CD4-positive, alpha-beta T cell treated with Interferon gamma for 1 hour (primary cell): ENCODE measurements at regions not wholly inside any gene's neighbourhood (a gene's known extent, or its start where the extent isn't known, plus 50 kb on each side); places are given as distances from the start of the nearest gene placed in this dataset.

ENCODE experiments used
- DNase-seq: peaks from one replicate; pipeline ENCODE4 v3.0.0-alpha.2; 2020

- DNase-seq: no peak
Measured at GRCh38 chr13:34257966-34258365, 440.0 kb downstream of the RFC3 start.

GRCh38 chr13:34258646-34259386 is 440.9 kb downstream of the RFC3 start:
- DNase-seq: no peak

- no peak for DNase-seq
Measured at GRCh38 chr13:34263681-34264080, 445.7 kb downstream of the RFC3 start.

GRCh38 chr13:34265046-34265679 is 447.2 kb downstream of the RFC3 start:
- DNase-seq: no peak

- no peak for DNase-seq
Measured at GRCh38 chr13:34276764-34277163, 458.8 kb downstream of the RFC3 start.

GRCh38 chr13:34277936-34278335 is 460.0 kb downstream of the RFC3 start:
- DNase-seq: no peak

GRCh38 chr13:34278780-34279179 is 460.8 kb downstream of the RFC3 start:
- no peak for DNase-seq

GRCh38 chr13:34290661-34291060 is 472.7 kb downstream of the RFC3 start:
- no peak for DNase-seq

- DNase-seq: no peak
Measured at GRCh38 chr13:34294483-34295129, 476.7 kb downstream of the RFC3 start.

GRCh38 chr13:34300559-34300958 is 482.6 kb downstream of the RFC3 start:
- no peak for DNase-seq

- DNase-seq: no peak
Measured at GRCh38 chr13:34302596-34302995, 484.6 kb downstream of the RFC3 start.

GRCh38 chr13:34303346-34303745 is 485.4 kb downstream of the RFC3 start:
- DNase-seq: no peak

- DNase-seq: no peak
Measured at GRCh38 chr13:34307607-34308006, 489.7 kb downstream of the RFC3 start.

- no peak for DNase-seq
Measured at GRCh38 chr13:34308725-34309124, 490.8 kb downstream of the RFC3 start.

- DNase-seq: no peak
Measured at GRCh38 chr13:34310539-34310938, 492.6 kb downstream of the RFC3 start.

- DNase-seq: no peak
Measured at GRCh38 chr13:34311251-34311650, 493.3 kb downstream of the RFC3 start.

- DNase-seq: no peak
Measured at GRCh38 chr13:34312578-34312977, 494.6 kb downstream of the RFC3 start.

GRCh38 chr13:34320084-34320483 is 502.1 kb downstream of the RFC3 start:
- no peak for DNase-seq

- DNase-seq: no peak
Measured at GRCh38 chr13:34322014-34322742, 504.2 kb downstream of the RFC3 start.

GRCh38 chr13:34322743-34323074 is 504.8 kb downstream of the RFC3 start:
- no peak for DNase-seq

- no peak for DNase-seq
Measured at GRCh38 chr13:34335014-34336007, 517.4 kb downstream of the RFC3 start.

GRCh38 chr13:34338102-34338501 is 520.2 kb downstream of the RFC3 start:
- DNase-seq: no peak
